ENCODE measurements at regions not wholly inside any gene's neighbourhood (a gene's known extent, or its start where the extent isn't known, plus 50 kb on each side); places are given as distances from the start of the nearest gene placed in this dataset.
"Not testable (repeated sequence)": the region's sequence is repeated elsewhere in the genome, so short reads cannot be mapped to it uniquely, and the experiment has no call there.

DNA sequence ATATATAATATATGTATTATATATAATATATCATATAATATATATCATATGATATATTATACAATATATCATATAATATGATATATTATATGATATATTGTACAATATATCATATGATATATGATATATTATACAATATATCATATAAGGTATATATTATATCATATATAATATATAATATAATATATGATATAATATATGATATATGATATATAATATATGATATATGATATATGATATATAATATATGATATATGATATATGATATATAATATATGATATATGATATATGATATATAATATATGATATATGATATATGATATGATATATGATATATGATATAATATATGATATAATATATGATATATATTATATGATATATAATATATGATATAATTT lies 617.3 kb downstream of the TRIB2 start:
- TF ChIP-seq YY1 (IDR thresholded peaks at IDR 0.05; ENCODE audit: insufficient read depth, insufficient read length); ZNF274 (IDR thresholded peaks at IDR 0.05; ENCODE audit: low read depth, low read length); SUZ12 (IDR thresholded peaks at IDR 0.05; ENCODE audit: extremely low read depth, insufficient read depth, insufficient read length): not testable (repeated sequence)

Data from NT2/D1 (cell line).